ENCODE measurements at regions not wholly inside any gene's neighbourhood (a gene's known extent, or its start where the extent isn't known, plus 50 kb on each side); places are given as distances from the start of the nearest gene placed in this dataset.

GRCh38 chr22:48478124-48478523 is 1349.5 kb downstream of the BRD1 start:
- no peak overlapping the region for H3K4me3 ChIP-seq (ENCODE audit: control insufficient read depth, low read depth, low read length)
- DNase-seq (ENCODE audit: low read depth): no peak
- no peak for TF ChIP-seq CTCF (IDR thresholded peaks at IDR 0.05; ENCODE audit: control insufficient read depth, insufficient read depth, low read depth, low read length, missing control alignments)

- H3K4me3 ChIP-seq (ENCODE audit: control insufficient read depth, low read depth, low read length): no peak overlapping the region
- TF ChIP-seq CTCF (IDR thresholded peaks at IDR 0.05; ENCODE audit: control insufficient read depth, insufficient read depth, low read depth, low read length, missing control alignments): no peak
- DNase-seq (ENCODE audit: low read depth): no peak
These were observed 1350.5 kb downstream of the BRD1 start for GRCh38 chr22:48477031-48477721.

- no peak for DNase-seq (ENCODE audit: low read depth)
- no peak overlapping the region for H3K4me3 ChIP-seq (ENCODE audit: control insufficient read depth, low read depth, low read length)
- no peak for TF ChIP-seq CTCF (IDR thresholded peaks at IDR 0.05; ENCODE audit: control insufficient read depth, insufficient read depth, low read depth, low read length, missing control alignments)
These were observed 1351.1 kb downstream of the BRD1 start for GRCh38 chr22:48476577-48476976.

GRCh38 chr22:48475661-48476345 is 1351.9 kb downstream of the BRD1 start:
- TF ChIP-seq CTCF (IDR thresholded peaks at IDR 0.05; ENCODE audit: control insufficient read depth, insufficient read depth, low read depth, low read length, missing control alignments): no peak
- DNase-seq (ENCODE audit: low read depth): no peak
- H3K4me3 ChIP-seq (ENCODE audit: control insufficient read depth, low read depth, low read length): no peak overlapping the region

- H3K4me3 ChIP-seq (ENCODE audit: control insufficient read depth, low read depth, low read length): no peak overlapping the region
- DNase-seq (ENCODE audit: low read depth): no peak
- no peak for TF ChIP-seq CTCF (IDR thresholded peaks at IDR 0.05; ENCODE audit: control insufficient read depth, insufficient read depth, low read depth, low read length, missing control alignments)
These were observed 1352.8 kb downstream of the BRD1 start for GRCh38 chr22:48474881-48475280.

- no peak for TF ChIP-seq CTCF (IDR thresholded peaks at IDR 0.05; ENCODE audit: control insufficient read depth, insufficient read depth, low read depth, low read length, missing control alignments)
- no peak for DNase-seq (ENCODE audit: low read depth)
These were observed 1354.5 kb downstream of the BRD1 start for GRCh38 chr22:48473202-48473601.

More at GRCh38 chr22:48473202-48473601, 1354.5 kb downstream of the BRD1 start:
- no peak overlapping the region for H3K4me3 ChIP-seq (ENCODE audit: control insufficient read depth, low read depth, low read length)

Measured in AG09309 (cell line).